HG03135 (cell line): ENCODE measurements at regions not wholly inside any gene's neighbourhood (a gene's known extent, or its start where the extent isn't known, plus 50 kb on each side); places are given as distances from the start of the nearest gene placed in this dataset.

Experiments
- ATAC-seq: cut with Tn5 transposase; IDR thresholded peaks from one replicate; pipeline ENCODE4 v1.9.1; 2021; ENCODE audit warnings: mild to moderate bottlenecking, moderate library complexity; ENCODE audit not compliant: unreplicated experiment

GRCh38 chr1:94708299-94708685 lies 111.9 kb upstream of the SLC44A3 start:
- ATAC-seq = no peak

- no peak for ATAC-seq
These were observed 112.5 kb upstream of the SLC44A3 start for GRCh38 chr1:94707321-94708298.

- ATAC-seq = no peak
These were observed 117.7 kb upstream of the SLC44A3 start for GRCh38 chr1:94702442-94702815.

GRCh38 chr1:94701796-94702441 lies 118.2 kb upstream of the SLC44A3 start:
- ATAC-seq = no peak

GRCh38 chr1:94698759-94699502 lies 121.2 kb upstream of the SLC44A3 start:
- ATAC-seq = no peak

GRCh38 chr1:94698356-94698755 lies 121.8 kb upstream of the SLC44A3 start:
- ATAC-seq = no peak

GRCh38 chr1:94697839-94698238 lies 122.3 kb upstream of the SLC44A3 start:
- ATAC-seq = no peak

GRCh38 chr1:94694226-94694915 lies 125.8 kb upstream of the SLC44A3 start:
- ATAC-seq = no peak

- no peak for ATAC-seq
These were observed 126.7 kb upstream of the SLC44A3 start for GRCh38 chr1:94693435-94693834.

GRCh38 chr1:94693029-94693428 lies 127.1 kb upstream of the SLC44A3 start:
- no peak for ATAC-seq

GRCh38 chr1:94688646-94689045 lies 131.5 kb upstream of the SLC44A3 start:
- no peak for ATAC-seq

GRCh38 chr1:94686882-94687281 lies 133.3 kb upstream of the SLC44A3 start:
- ATAC-seq = no peak

GRCh38 chr1:94684690-94685250 lies 135.4 kb upstream of the SLC44A3 start:
- no peak for ATAC-seq

GRCh38 chr1:94683886-94684285 lies 136.3 kb upstream of the SLC44A3 start:
- no peak for ATAC-seq

- ATAC-seq = no peak
These were observed 138.4 kb upstream of the F3 start for GRCh38 chr1:94680039-94680377.

GRCh38 chr1:94679332-94680038 lies 137.9 kb upstream of the F3 start:
- no peak for ATAC-seq

GRCh38 chr1:94678202-94678848 lies 136.8 kb upstream of the F3 start:
- ATAC-seq = no peak

GRCh38 chr1:94677714-94678113 lies 136.2 kb upstream of the F3 start:
- ATAC-seq = no peak

GRCh38 chr1:94677087-94677486 lies 135.5 kb upstream of the F3 start:
- ATAC-seq = no peak

- no peak for ATAC-seq
These were observed 135.1 kb upstream of the F3 start for GRCh38 chr1:94676686-94677085.
